Lung microvascular endothelial cell (primary cell): ENCODE measurements at regions not wholly inside any gene's neighbourhood (a gene's known extent, or its start where the extent isn't known, plus 50 kb on each side); places are given as distances from the start of the nearest gene placed in this dataset.

Source experiments
- DNase-seq, 2 donors: peaks; one replicate each; pipeline versions ENCODE4 v3.0.0 to v3.0.0-alpha.2; 2010; ENCODE audit warnings: low read depth in 2 of 2

GRCh38 chr11:91960770-91961169 is 263.8 kb upstream of the FAT3 start:
- no peak for DNase-seq

GRCh38 chr11:91959411-91959810 is 265.2 kb upstream of the FAT3 start:
- no peak for DNase-seq

- DNase-seq = no peak
These were observed 267.9 kb upstream of the FAT3 start for GRCh38 chr11:91956711-91957110.

GRCh38 chr11:91955206-91955605 is 269.4 kb upstream of the FAT3 start:
- DNase-seq = no peak

GRCh38 chr11:91952056-91952455 is 272.6 kb upstream of the FAT3 start:
- no peak for DNase-seq

GRCh38 chr11:91947215-91947820 is 277.3 kb upstream of the FAT3 start:
- DNase-seq = no peak

- DNase-seq = no peak
These were observed 278.1 kb upstream of the FAT3 start for GRCh38 chr11:91946397-91946951.

GRCh38 chr11:91935120-91935519 is 289.5 kb upstream of the FAT3 start:
- no peak for DNase-seq

GRCh38 chr11:91932151-91932821 is 292.3 kb upstream of the FAT3 start:
- no peak for DNase-seq

GRCh38 chr11:91927448-91927847 is 297.2 kb upstream of the FAT3 start:
- no peak for DNase-seq

GRCh38 chr11:91926965-91927364 is 297.7 kb upstream of the FAT3 start:
- DNase-seq = no peak

- DNase-seq = no peak
These were observed 301.8 kb upstream of the FAT3 start for GRCh38 chr11:91922846-91923245.

- no peak for DNase-seq
These were observed 302.6 kb upstream of the FAT3 start for GRCh38 chr11:91921974-91922373.

GRCh38 chr11:91913407-91913806 is 311.2 kb upstream of the FAT3 start:
- no peak for DNase-seq

- DNase-seq = no peak
These were observed 312.3 kb upstream of the FAT3 start for GRCh38 chr11:91912322-91912721.

- no peak for DNase-seq
These were observed 317.6 kb upstream of the FAT3 start for GRCh38 chr11:91906871-91907624.

- DNase-seq = no peak
These were observed 319.5 kb upstream of the FAT3 start for GRCh38 chr11:91904792-91905785.

- no peak for DNase-seq
These were observed 322.3 kb upstream of the FAT3 start for GRCh38 chr11:91902312-91902711.

- DNase-seq = no peak
These were observed 344.0 kb upstream of the FAT3 start for GRCh38 chr11:91880660-91881059.

GRCh38 chr11:91876746-91877145 is 347.9 kb upstream of the FAT3 start:
- no peak for DNase-seq

GRCh38 chr11:91872243-91872642 is 352.4 kb upstream of the FAT3 start:
- no peak for DNase-seq
